ENCODE measurements at regions not wholly inside any gene's neighbourhood (a gene's known extent, or its start where the extent isn't known, plus 50 kb on each side); places are given as distances from the start of the nearest gene placed in this dataset.
"Not testable (repeated sequence)": the region's sequence is repeated elsewhere in the genome, so short reads cannot be mapped to it uniquely, and the experiment has no call there.

- DNase-seq (ENCODE audit: low spot score): no peak
Observed at GRCh38 chr12:73699318-73699717, 838.3 kb upstream of the ATXN7L3B start.

DNA sequence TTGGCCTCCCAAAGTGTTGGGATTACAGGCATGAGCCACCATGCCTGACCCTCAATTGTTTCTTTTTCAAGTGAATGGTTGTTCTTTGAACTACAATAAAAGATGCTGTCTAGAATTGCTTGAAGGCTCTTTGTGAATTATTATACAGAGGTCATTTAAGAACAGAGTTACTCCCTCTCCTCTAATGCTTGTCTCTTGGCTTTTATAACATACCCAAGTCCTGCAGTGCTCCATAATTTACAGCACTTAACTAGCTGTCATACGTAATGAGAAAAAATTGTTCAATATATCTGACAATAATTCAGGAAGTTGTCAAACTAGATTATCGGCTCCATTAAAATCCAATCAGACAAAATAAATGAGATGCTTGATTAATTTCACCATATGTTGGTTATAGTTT lies 823.0 kb upstream of the ATXN7L3B start:
- no peak for DNase-seq (ENCODE audit: low spot score)

DNA sequence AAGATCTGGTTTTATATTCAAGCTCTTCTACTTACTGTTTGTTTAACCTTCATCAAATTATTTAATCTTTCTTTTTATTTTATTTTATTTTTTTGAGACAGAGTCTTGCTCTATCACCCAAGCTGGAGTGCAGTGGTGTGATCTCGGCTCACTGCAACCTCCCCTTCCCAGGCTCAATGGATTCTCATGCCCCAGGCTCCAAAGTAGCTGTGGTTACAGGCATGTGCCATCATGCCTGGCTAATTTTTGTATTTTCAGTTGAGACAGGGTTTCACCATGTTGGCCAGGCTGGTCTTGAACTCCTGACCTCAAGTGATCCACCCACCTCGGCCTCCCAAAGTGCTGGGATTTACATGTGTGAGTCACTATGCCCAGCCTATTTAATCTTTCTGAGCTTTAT lies 821.5 kb upstream of the ATXN7L3B start:
- not testable (repeated sequence) for DNase-seq (ENCODE audit: low spot score)

DNA sequence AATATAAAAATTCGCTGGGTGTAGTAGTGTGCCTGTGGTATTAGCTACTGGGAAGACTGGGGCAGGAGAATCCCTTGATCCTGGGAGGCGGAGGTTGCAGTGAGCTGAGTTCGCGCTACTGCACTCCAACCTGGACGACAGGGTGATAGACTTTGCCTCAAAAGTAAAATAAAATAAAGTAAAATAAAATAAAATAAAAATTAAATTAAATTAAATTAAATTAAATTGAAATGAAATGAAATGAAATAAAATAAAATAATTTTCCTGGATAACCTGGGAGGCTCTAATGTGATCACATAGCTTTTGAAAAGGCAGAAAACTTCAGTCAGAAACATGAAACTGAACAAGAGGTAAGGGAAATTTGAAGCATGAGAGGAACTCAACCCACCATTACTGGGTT lies 818.4 kb upstream of the ATXN7L3B start:
- DNase-seq (ENCODE audit: low spot score): no peak

DNA sequence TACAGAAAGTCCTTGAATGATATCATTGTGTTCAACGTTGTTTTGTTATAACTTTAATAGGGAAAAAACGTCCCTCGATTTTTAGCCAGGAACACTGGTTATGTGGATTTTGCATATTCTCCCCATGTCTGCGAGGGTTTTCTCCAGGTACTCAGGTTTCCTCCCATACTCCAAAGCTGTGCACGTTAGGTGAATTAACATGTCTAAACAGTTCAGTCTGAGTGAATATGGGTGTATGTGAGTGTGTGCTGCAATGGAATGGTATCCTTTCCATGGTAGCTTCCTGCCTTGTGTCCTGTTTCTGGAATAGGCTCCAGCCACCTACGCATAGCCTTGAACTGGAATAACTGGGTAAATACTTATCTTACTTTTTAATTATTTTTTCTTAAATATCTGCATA lies 810.8 kb upstream of the ATXN7L3B start:
- no peak for DNase-seq (ENCODE audit: low spot score)

DNA sequence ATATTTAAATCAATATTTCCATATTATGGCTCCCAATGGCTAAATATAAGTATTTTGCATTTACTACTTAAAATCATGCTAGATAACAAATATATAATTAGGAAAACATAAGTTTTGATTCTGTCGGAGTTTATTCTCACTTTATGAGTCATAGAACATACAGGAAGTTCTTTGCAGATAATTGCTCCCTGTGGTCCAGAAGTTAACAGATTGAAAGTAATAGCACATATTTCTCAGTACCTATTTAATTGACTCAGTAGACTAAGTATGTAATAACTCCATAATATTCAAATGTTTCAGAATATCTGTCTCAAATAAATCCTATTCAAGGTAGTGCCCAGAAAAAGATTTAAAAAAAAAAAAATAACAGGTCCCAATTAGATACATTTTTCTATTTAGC lies 806.0 kb upstream of the ATXN7L3B start:
- no peak for DNase-seq (ENCODE audit: low spot score)

GRCh38 chr12:73769337-73769736 lies 768.3 kb upstream of the ATXN7L3B start:
- no peak for DNase-seq (ENCODE audit: low spot score)

- no peak for DNase-seq (ENCODE audit: low spot score)
Observed at GRCh38 chr12:73798523-73798922, 739.1 kb upstream of the ATXN7L3B start.

DNA sequence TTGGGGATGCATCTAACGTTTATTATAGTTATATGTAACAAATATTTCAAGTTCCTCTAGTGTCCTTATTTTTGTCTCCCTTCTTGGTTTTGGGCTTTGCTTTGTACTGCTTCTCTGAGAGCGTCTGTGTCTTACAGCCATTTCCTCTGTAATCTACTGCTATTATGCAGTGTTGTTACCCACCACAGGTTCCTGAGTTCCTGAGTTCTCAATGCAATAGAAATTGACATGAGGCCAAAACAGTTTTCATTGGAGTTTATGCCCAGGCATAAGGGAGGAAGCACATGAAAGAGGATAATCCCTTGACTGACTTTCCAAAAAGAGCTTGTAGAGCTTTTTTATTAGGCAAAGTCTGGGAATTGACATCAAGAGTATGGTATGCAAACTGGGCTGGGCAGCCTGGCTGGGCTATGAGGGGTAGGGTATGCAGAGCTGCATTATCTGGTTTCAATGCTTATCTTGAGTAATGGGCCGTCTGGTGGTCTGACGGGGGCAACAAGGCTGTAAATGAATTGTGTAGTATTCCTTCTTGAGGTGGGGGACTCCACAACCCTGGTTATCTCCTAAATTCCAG lies 722.5 kb upstream of the ATXN7L3B start:
- no peak for DNase-seq (ENCODE audit: low spot score)

GRCh38 chr12:73817161-73817560 lies 720.5 kb upstream of the ATXN7L3B start:
- DNase-seq (ENCODE audit: low spot score): no peak

DNA sequence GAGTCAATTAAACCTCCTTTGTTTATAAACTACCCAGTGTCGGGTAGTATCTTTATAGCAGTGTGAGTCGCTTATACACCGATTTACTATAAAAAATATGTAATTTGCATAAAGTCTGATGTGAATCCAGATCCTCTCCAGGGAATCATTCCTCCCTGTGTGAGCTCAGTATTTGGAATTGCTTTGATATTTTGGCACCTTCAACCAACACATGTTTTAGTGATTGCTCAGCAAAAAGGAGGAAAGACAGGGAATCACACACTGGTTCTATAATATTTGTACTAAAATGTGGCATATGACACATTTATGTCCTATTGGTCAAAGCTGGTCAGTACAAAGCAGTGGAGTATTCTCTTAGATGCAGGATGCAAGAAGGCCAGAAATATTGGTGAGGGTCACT lies 703.9 kb upstream of the ATXN7L3B start:
- no peak for DNase-seq (ENCODE audit: low spot score)

GRCh38 chr12:73841963-73842362 lies 695.7 kb upstream of the ATXN7L3B start:
- no peak for DNase-seq (ENCODE audit: low spot score)

GRCh38 chr12:73863546-73863945 lies 674.1 kb upstream of the ATXN7L3B start:
- DNase-seq (ENCODE audit: low spot score): no peak

GRCh38 chr12:73867147-73867546 lies 670.5 kb upstream of the ATXN7L3B start:
- no peak for DNase-seq (ENCODE audit: low spot score)

DNA sequence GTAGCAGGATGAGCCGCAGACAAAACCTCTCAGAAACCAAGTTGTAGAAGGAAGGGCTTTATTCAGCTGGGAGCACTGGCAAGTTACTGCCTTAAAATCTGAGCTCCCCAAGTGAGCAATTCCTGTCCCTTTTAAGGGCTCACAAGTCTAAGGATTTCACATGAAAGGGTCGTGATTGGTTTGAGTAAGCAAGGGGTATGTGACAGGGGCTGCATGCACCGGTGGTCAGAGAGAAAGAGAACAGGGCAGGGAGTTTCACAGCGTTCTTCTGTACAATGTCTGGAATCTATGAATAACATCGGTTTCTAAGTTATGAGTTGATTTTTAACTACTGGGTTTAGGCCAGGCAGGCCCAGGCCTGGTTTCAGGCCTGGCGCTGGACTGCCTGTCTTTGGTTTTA lies 660.3 kb upstream of the ATXN7L3B start:
- DNase-seq (ENCODE audit: low spot score): not testable (repeated sequence)

DNA sequence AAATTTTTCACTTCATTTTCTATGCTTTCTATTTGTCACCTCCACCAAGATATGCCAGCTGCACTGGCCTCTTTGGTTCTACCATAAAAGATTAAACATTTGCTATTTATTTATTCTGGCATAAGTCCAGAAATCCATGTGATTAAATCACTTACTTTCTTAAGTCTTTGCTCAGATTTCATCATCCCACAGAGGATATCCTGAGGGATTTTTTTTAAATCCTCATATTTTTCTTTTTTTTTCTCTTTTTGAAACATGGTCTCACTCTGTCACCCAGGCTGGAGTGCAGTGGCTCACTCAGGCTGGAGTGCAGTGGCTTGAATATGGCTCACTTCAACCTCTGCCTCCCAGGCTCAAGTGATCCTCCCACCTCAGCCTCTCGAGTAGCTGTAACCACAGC lies 645.4 kb upstream of the ATXN7L3B start:
- no peak for DNase-seq (ENCODE audit: low spot score)

GRCh38 chr12:73898645-73899044 lies 639.0 kb upstream of the ATXN7L3B start:
- DNase-seq (ENCODE audit: low spot score): no peak

- no peak for DNase-seq (ENCODE audit: low spot score)
Observed at GRCh38 chr12:73902260-73902659, 635.4 kb upstream of the ATXN7L3B start.

GRCh38 chr12:73906757-73907156 lies 630.9 kb upstream of the ATXN7L3B start:
- no peak for DNase-seq (ENCODE audit: low spot score)

DNA sequence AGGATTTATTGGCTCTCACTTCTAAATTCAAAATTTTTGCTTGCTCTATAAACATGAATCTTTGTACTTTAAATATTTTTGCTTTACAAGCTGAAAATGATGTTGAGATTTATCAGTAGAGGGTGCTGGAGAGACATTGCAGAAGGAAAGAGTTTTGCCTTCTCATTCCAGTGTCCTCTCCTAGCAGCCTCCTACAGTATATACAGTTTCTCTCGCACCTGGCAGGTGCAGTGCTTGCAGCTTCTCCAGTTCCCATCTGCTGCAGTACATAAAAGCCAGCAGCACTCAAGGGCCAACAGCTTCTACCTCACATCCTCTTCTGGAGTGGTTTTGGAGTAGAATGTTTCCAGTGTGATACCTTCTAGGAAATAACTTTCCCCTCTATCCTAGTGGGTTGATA lies 601.8 kb upstream of the ATXN7L3B start:
- no peak for DNase-seq (ENCODE audit: low spot score)

GRCh38 chr12:73947326-73948026 lies 590.2 kb upstream of the ATXN7L3B start:
- DNase-seq (ENCODE audit: low spot score): no peak

DNA sequence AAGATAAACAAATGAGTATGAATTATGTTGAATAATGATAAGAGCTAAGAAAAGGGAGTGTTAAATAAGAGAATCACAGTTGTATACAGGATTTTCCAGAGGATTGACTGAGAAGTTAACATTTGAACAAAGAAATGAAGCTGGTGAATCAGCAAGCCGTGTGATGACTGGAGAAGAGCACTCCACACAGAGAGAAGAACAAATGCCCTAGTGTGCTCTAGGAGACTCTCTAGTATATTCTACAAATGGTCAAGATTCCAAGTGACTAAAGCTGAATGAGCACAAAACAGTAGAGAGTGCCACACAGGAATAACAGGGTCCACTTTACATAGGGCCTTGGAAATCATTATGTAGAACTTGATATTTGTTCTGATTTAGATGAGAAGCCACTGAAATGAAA lies 587.1 kb upstream of the ATXN7L3B start:
- DNase-seq (ENCODE audit: low spot score): no peak

GRCh38 chr12:73951956-73952703 lies 585.5 kb upstream of the ATXN7L3B start:
- no peak for DNase-seq (ENCODE audit: low spot score)

All from D341Med (cell line).